HG03097 (cell line): ENCODE measurements at regions not wholly inside any gene's neighbourhood (a gene's known extent, or its start where the extent isn't known, plus 50 kb on each side); places are given as distances from the start of the nearest gene placed in this dataset.

Source experiments
- ATAC-seq: cut with Tn5 transposase; IDR thresholded peaks from one replicate; pipeline ENCODE4 v1.9.1; 2021; ENCODE audit not compliant: unreplicated experiment, low FRiP score

- ATAC-seq: no peak
Observed at GRCh38 chr19:29290853-29291252, 77.9 kb upstream of the UQCRFS1 start.

- ATAC-seq: no peak
Observed at GRCh38 chr19:29292153-29292552, 79.2 kb upstream of the UQCRFS1 start.

GRCh38 chr19:29292562-29292961, 79.6 kb upstream of the UQCRFS1 start:
- no peak for ATAC-seq

- ATAC-seq: no peak
Observed at GRCh38 chr19:29293292-29293691, 80.3 kb upstream of the UQCRFS1 start.

GRCh38 chr19:29293736-29294342, 80.9 kb upstream of the UQCRFS1 start:
- ATAC-seq: no peak

GRCh38 chr19:29294343-29294811, 81.4 kb upstream of the UQCRFS1 start:
- no peak for ATAC-seq

- no peak for ATAC-seq
Observed at GRCh38 chr19:29295285-29295684, 82.3 kb upstream of the UQCRFS1 start.

GRCh38 chr19:29297381-29297780, 84.4 kb upstream of the UQCRFS1 start:
- ATAC-seq: no peak

GRCh38 chr19:29299416-29300380, 86.7 kb upstream of the UQCRFS1 start:
- no peak for ATAC-seq

- no peak for ATAC-seq
Observed at GRCh38 chr19:29302002-29302928, 89.3 kb upstream of the UQCRFS1 start.

GRCh38 chr19:29303069-29303718, 90.2 kb upstream of the UQCRFS1 start:
- ATAC-seq: no peak

- no peak for ATAC-seq
Observed at GRCh38 chr19:29303719-29304090, 90.8 kb upstream of the UQCRFS1 start.

GRCh38 chr19:29305268-29305667, 92.3 kb upstream of the UQCRFS1 start:
- no peak for ATAC-seq

GRCh38 chr19:29308977-29309590, 96.1 kb upstream of the UQCRFS1 start:
- no peak for ATAC-seq

- no peak for ATAC-seq
Observed at GRCh38 chr19:29309637-29310036, 96.7 kb upstream of the UQCRFS1 start.

GRCh38 chr19:29311191-29311790, 98.3 kb upstream of the UQCRFS1 start:
- no peak for ATAC-seq

GRCh38 chr19:29315556-29316190, 102.7 kb upstream of the UQCRFS1 start:
- no peak for ATAC-seq

- no peak for ATAC-seq
Observed at GRCh38 chr19:29318581-29318980, 105.6 kb upstream of the UQCRFS1 start.

- ATAC-seq: no peak
Observed at GRCh38 chr19:29320086-29320485, 107.1 kb upstream of the UQCRFS1 start.
